ENCODE measurements at regions not wholly inside any gene's neighbourhood (a gene's known extent, or its start where the extent isn't known, plus 50 kb on each side); places are given as distances from the start of the nearest gene placed in this dataset.
A peak's percentile ranks its signal among the peaks of the same experiment; 100 is the strongest.

DNA sequence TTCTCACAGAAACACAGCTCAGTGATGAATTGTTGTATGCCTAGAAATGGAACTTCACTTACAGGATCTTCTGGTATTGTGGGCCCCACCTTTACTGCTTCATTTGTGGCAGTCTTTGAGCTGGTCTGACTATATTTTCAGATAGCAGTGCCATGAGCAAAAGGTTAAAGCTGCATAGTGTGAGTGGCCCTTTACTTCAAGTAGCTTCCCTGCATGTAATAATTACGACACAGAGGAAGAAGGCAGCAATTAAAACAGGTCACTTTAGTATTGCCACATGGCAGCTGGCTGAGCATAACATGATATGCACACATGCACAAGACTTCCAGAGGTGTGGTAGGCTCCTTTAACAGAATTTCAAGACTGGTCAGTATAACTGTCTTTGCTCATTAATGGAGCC lies 426.3 kb upstream of the ZEB2 start:
- H3K36me3 ChIP-seq = no peaks in the 10 kb centered on the region
- no peak overlapping the region for H3K27ac ChIP-seq
- peaks cover 8% of the 10 kb centered on the region for H3K4me1 ChIP-seq
- no peaks in the 10 kb centered on the region for H3K9me3 ChIP-seq
- intact Hi-C loops (cut with DNase I) = no loop called here
- no peak for DNase-seq
- H3K27me3 ChIP-seq = no peaks in the 10 kb centered on the region
- TF ChIP-seq, protein P1, sequence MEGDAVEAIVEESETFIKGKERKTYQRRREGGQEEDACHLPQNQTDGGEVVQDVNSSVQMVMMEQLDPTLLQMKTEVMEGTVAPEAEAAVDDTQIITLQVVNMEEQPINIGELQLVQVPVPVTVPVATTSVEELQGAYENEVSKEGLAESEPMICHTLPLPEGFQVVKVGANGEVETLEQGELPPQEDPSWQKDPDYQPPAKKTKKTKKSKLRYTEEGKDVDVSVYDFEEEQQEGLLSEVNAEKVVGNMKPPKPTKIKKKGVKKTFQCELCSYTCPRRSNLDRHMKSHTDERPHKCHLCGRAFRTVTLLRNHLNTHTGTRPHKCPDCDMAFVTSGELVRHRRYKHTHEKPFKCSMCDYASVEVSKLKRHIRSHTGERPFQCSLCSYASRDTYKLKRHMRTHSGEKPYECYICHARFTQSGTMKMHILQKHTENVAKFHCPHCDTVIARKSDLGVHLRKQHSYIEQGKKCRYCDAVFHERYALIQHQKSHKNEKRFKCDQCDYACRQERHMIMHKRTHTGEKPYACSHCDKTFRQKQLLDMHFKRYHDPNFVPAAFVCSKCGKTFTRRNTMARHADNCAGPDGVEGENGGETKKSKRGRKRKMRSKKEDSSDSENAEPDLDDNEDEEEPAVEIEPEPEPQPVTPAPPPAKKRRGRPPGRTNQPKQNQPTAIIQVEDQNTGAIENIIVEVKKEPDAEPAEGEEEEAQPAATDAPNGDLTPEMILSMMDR (IDR thresholded peaks at IDR 0.05) = no peak
- H3K4me3 ChIP-seq = no peak overlapping the region
- peak; percentile 89 for ATAC-seq

DNA sequence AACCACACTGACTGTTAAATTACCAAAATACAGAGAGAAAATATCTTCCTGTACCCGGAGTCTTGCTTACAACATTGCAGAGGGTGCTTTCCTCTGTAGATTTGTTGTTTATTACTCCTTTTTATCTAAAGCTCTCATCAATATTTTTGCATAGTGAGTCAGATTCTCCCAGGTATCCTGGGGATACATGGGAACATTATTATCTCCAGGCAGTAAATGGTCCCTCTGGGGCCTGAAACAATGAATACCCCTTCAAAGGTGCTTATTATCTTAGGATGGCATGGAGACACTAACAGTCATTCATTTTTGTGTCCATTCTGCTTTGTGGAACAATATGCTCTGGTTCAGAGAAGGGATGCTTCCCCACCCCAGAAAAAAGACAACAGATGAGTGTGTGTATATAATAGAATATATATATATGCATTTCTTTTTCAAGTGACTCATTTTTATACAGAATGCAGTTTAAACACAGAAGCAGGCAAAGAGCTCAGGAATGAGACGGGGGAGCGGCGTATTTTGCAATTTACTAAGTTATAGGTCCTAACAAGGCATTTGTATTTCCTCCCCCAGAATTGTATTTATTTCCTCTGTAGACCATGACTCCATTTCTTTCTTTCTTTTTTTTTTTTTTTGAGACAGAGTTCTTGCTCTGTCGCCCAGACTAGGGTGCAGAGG lies 424.8 kb upstream of the ZEB2 start:
- intact Hi-C loops (cut with DNase I) = no loop called here
- DNase-seq (no peak), ATAC-seq (no peak)
- H3K9me3 ChIP-seq = no peaks in the 10 kb centered on the region
- H3K27ac ChIP-seq = no peak overlapping the region
- peaks cover 8% of the 10 kb centered on the region for H3K4me1 ChIP-seq
- no peaks in the 10 kb centered on the region for H3K36me3 ChIP-seq
- H3K27me3 ChIP-seq = no peaks in the 10 kb centered on the region
- H3K4me3 ChIP-seq = no peak overlapping the region
- TF ChIP-seq, protein P1 (IDR thresholded peaks at IDR 0.05) = no peak

DNA sequence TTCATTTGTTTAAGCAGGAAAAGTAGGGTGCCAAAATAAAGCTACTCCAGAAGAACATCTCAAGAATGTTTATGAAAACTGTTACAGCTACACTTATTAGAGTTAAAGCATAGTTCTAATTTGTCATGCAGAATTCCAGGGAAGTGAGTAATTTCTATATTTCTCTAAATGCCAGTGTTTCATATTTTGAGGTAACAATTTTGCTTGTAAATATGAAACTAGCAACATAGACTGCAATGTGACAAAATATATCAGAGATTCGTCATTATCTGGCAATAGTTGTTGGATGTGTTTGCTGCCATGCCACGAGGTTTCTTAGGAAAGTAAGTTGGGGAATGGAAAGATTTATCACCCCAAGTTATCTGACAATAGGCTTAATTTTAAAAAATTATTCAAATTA lies 424.1 kb upstream of the ZEB2 start:
- no peak overlapping the region for H3K4me3 ChIP-seq
- DNase-seq (no peak), ATAC-seq (no peak)
- H3K36me3 ChIP-seq = no peaks in the 10 kb centered on the region
- peaks cover 12% of the 10 kb centered on the region for H3K4me1 ChIP-seq
- H3K27me3 ChIP-seq = no peaks in the 10 kb centered on the region
- TF ChIP-seq, protein P1 (IDR thresholded peaks at IDR 0.05) = no peak
- no peak overlapping the region for H3K27ac ChIP-seq
- intact Hi-C loops (cut with DNase I) = no loop called here
- no peaks in the 10 kb centered on the region for H3K9me3 ChIP-seq

DNA sequence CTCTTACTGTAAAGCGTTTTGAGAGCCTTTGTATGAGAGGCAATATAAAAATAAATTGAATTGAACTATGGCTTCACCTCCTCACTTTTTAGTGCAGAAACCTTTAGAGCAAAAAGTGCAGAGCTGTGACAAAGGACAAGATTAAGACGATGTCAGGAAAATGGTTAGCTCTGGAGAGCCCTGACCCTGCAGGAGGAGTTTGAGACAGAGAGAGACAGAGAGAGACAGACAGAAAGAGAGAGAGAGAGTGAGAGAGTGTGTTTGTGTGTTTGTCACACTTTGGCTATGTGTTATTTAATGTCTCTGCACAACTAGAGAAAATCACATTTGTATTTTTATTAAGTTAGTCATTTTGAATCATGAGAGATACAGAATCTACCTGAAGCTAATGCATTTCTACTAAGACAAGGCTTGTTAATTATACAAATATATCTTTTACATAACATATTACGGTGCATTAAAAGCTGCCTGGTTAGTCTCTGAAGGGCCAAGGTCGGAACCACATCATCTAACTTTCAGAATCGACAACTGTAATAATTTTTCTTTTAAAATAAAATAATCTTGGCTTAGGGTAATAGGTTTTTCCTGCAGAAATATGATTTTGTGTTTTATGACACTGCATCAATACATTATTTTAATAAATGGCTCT lies 423.5 kb upstream of the ZEB2 start:
- Histone ChIP-seq H3K27ac (no peak overlapping the region), H3K4me1 (peaks cover 18% of the 10 kb centered on the region)

DNA sequence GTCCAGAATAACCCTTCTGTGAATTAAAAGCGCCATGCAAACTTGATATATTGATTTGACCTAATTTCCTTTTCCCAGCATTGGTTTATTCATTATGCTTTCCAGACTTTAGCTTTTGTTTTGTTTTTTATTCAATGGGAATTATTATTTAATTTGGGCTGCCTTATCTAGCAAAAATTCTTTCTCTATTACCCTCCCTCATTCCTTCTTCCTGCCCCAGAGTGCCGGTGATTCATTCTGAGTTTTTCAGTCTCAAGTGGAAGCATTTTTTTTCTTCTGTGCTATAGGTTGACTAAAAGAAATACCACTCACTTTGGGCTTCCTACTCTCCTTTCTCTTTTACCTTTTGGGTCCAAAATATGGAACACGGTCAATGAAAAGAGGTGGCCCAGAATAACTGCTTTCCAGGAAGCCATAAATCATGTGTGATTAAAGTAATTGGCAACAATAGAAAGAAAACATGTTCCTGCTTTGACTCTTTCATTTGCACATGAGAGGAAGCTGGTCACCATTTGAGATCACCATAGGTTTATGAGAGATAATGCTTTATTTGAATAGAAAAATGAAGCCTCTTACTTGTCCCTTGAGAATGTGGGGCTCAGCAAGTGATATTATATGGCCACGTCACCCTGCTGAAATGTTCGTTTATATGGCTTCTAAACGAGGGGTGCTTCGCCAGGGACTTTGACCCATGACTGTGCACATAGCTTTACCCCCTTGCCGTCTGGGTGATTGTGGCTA lies 422.8 kb upstream of the ZEB2 start:
- Histone ChIP-seq H3K36me3 (no peaks in the 10 kb centered on the region), H3K9me3 (no peaks in the 10 kb centered on the region), H3K4me3 (no peak overlapping the region), H3K27ac (no peak overlapping the region), H3K27me3 (no peaks in the 10 kb centered on the region), H3K4me1 (peaks cover 25% of the 10 kb centered on the region)
- TF ChIP-seq, protein P1 (IDR thresholded peaks at IDR 0.05) = no peak
- ATAC-seq = no peak
- intact Hi-C loops (cut with DNase I) = no loop called here
- DNase-seq = no peak

More for the DNA sequence above, 423.5 kb upstream of the ZEB2 start:
- H3K9me3 ChIP-seq = no peaks in the 10 kb centered on the region
- TF ChIP-seq, protein P1 (IDR thresholded peaks at IDR 0.05) = no peak
- no peak for DNase-seq
- H3K36me3 ChIP-seq = no peaks in the 10 kb centered on the region
- H3K4me3 ChIP-seq = no peak overlapping the region
- no peak for ATAC-seq
- no peaks in the 10 kb centered on the region for H3K27me3 ChIP-seq
- intact Hi-C loops (cut with DNase I) = no loop called here
